ENCODE measurements at regions not wholly inside any gene's neighbourhood (a gene's known extent, or its start where the extent isn't known, plus 50 kb on each side); places are given as distances from the start of the nearest gene placed in this dataset.

GRCh38 chr4:184313702-184314659, 96.3 kb upstream of the ENPP6 start:
- no peak for DNase-seq (ENCODE audit: extremely low read depth, low read depth)
- TF ChIP-seq CTCF (IDR thresholded peaks at IDR 0.05; ENCODE audit: low read depth, low read length) = no peak

- TF ChIP-seq CTCF (IDR thresholded peaks at IDR 0.05; ENCODE audit: low read depth, low read length) = no peak
- DNase-seq (ENCODE audit: extremely low read depth, low read depth) = no peak
Observed at GRCh38 chr4:184313058-184313581, 95.4 kb upstream of the ENPP6 start.

GRCh38 chr4:184312126-184312525, 94.5 kb upstream of the ENPP6 start:
- no peak for DNase-seq (ENCODE audit: extremely low read depth, low read depth)
- no peak for TF ChIP-seq CTCF (IDR thresholded peaks at IDR 0.05; ENCODE audit: low read depth, low read length)

GRCh38 chr4:184310881-184311709, 93.4 kb upstream of the ENPP6 start:
- no peak for TF ChIP-seq CTCF (IDR thresholded peaks at IDR 0.05; ENCODE audit: low read depth, low read length)
- DNase-seq (ENCODE audit: extremely low read depth, low read depth) = no peak

- DNase-seq (ENCODE audit: extremely low read depth, low read depth) = no peak
- TF ChIP-seq CTCF (IDR thresholded peaks at IDR 0.05; ENCODE audit: low read depth, low read length) = no peak; the same call in 1 of the 2 replicates
Observed at GRCh38 chr4:184310171-184310567, 92.5 kb upstream of the ENPP6 start.

GRCh38 chr4:184309241-184310170, 91.8 kb upstream of the ENPP6 start:
- no peak for DNase-seq (ENCODE audit: extremely low read depth, low read depth)
- TF ChIP-seq CTCF (IDR thresholded peaks at IDR 0.05; ENCODE audit: low read depth, low read length) = no peak
